Fibroblast of pulmonary artery (primary cell): ENCODE measurements at regions not wholly inside any gene's neighbourhood (a gene's known extent, or its start where the extent isn't known, plus 50 kb on each side); places are given as distances from the start of the nearest gene placed in this dataset.

Experiments
- DNase-seq: peaks from one replicate; pipeline ENCODE4 v3.0.0-alpha.2; 2010; ENCODE audit warnings: low read depth
- H3K4me3 ChIP-seq: replicated peaks from 2 replicates; pipeline ENCODE4 v1.5.1; 2011; ENCODE audit warnings: low read depth, mild to moderate bottlenecking, control low read depth, low read length, moderate library complexity
- TF ChIP-seq, protein P1 (sequence below): IDR thresholded peaks from 2 replicates; pipeline ENCODE4 v1.5.1; 2011; ENCODE audit warnings: mild to moderate bottlenecking, control low read depth, low read length, inconsistent platforms; ENCODE audit errors: missing control alignments

DNA sequence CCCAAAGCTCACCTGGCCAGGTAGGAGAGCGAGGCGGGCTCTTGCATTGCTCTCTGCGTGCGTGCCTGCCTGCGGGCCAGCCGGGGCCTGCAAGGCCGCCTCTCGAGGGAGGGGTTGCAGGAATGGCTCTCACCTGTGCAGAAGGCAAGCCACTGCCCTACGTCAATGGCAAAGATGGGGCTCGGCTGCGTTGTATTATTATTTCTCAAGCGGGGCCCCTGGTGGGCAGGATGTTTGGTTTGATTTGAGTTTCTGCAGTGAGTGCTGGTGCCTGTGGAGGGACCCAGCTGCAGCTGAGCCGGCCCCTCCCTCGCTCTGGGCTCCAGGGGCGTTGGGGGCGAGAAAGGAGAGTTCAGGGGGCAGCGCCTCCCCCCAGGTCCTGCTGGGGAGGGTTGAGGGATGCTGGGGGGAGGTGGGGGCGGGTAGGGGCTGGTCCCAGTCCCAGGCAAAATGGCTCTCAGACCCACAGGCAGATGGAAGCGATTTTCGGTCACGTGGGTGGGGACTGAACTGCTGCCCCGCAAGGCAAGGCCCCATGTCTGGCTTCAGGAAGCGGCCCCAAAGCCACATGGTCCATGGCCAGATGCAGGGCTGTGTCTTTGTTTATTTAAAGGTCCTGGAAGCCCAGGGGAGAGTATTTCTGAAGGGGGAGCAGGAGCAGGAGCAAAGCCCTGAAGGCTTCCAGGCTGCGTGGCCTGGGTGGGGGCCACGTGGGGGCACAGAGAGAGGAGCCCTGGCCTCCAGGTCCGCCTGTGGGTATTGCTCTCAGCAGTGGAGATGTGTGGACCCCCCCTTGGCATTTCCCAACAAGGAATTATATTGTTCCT, 338.8 kb downstream of the SEC14L1 start:
- no peak for DNase-seq
- TF ChIP-seq, protein P1, sequence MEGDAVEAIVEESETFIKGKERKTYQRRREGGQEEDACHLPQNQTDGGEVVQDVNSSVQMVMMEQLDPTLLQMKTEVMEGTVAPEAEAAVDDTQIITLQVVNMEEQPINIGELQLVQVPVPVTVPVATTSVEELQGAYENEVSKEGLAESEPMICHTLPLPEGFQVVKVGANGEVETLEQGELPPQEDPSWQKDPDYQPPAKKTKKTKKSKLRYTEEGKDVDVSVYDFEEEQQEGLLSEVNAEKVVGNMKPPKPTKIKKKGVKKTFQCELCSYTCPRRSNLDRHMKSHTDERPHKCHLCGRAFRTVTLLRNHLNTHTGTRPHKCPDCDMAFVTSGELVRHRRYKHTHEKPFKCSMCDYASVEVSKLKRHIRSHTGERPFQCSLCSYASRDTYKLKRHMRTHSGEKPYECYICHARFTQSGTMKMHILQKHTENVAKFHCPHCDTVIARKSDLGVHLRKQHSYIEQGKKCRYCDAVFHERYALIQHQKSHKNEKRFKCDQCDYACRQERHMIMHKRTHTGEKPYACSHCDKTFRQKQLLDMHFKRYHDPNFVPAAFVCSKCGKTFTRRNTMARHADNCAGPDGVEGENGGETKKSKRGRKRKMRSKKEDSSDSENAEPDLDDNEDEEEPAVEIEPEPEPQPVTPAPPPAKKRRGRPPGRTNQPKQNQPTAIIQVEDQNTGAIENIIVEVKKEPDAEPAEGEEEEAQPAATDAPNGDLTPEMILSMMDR, result no peak
- H3K4me3 ChIP-seq, result no peak overlapping the region

DNA sequence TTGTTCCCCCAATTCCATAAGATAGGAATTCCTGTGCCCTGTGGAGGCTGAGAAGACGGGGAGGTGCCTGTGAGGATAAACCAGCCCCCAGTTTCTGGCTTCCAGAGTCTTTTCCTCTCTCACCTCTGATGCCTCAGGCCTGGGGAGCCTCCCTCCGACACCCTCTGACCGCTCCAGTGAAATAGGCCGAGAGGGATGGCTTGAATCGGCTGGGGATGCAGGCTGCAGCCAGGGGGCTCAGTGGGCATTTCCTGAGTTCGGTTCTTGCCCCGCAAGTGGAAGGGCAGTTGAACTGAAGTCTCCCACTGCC, 339.4 kb downstream of the SEC14L1 start:
- no peak for DNase-seq
- no peak overlapping the region for H3K4me3 ChIP-seq
- TF ChIP-seq, protein P1, result no peak

DNA sequence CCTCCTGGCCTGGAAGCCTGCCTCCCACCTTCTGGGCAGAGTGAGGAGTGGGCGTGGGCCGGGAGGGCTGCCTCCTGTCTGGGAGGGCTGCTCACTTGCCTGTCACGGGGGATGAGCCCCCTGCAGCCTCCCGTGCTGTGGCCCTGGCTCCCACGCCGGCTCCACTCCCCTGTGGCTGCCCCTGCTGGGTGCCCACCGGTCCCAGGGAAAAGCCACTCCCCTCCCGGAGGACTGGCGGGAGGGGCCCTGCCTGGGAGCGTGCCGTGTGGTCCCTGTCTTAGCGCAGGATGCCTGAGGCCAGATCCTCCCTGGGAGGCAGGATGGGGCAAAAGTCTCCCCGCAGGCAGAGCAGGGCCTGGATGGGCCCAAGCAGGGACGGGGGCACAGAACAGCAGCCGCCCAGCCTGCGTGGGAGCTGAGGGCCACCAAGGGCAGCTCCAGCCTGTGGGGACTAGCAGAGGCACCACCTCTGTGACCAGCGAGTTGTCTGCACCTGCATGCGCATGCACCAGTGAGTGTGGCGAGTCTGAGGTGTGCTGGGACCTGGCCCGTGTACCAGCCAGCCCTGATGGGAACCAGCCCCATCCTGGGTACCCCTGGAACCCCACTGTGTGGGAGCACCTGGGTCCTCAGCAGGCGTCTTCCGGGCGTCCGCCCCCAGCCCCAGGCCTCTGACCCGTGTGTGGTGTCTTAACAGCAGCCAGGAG, 339.9 kb downstream of the SEC14L1 start:
- H3K4me3 ChIP-seq, result no peak overlapping the region

DNA sequence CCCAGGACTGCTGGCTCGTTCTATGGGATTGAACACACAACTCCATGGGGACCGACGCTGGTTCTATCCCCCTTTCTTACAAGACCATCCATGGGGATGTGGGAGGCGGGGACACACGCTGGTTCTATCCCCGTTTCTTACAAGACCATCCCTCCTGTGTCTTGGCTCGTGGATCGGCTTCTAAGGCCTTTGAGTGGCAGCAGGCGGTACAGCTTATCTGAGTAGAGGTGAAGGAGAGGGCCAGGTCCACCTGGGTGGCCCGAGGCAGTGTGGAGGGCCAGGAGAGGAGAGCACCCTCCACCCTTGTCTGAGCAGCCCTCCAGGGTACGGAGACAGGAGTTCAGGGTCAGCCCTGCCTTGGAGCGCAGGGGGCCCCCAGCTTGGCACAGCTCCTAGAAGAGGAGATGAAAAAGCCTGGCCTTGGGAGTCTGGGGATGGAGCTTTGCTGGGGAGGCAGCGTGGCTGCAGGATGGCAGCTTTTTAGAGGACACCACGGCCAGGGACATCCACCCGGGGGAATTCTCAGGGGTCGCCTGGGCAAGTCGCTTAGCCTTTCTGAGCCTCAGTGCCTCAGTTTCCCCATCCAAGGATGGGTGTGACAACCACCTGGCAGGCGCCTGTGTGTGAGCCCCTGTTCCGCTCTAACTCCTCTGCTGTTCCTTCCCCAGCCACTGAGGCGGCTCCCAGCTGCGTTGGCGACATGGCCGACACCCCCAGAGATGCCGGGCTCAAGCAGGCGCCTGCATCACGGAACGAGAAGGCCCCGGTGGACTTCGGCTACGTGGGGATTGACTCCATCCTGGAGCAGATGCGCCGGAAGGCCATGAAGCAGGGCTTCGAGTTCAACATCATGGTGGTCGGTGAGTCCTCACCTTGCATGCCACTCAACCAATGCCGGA, 341.0 kb downstream of the SEC14L1 start:
- TF ChIP-seq, protein P1, result no peak
- no peak overlapping the region for H3K4me3 ChIP-seq
- DNase-seq, result no peak

More for the DNA sequence above, 339.9 kb downstream of the SEC14L1 start:
- DNase-seq, result no peak
- TF ChIP-seq, protein P1, result no peak

DNA sequence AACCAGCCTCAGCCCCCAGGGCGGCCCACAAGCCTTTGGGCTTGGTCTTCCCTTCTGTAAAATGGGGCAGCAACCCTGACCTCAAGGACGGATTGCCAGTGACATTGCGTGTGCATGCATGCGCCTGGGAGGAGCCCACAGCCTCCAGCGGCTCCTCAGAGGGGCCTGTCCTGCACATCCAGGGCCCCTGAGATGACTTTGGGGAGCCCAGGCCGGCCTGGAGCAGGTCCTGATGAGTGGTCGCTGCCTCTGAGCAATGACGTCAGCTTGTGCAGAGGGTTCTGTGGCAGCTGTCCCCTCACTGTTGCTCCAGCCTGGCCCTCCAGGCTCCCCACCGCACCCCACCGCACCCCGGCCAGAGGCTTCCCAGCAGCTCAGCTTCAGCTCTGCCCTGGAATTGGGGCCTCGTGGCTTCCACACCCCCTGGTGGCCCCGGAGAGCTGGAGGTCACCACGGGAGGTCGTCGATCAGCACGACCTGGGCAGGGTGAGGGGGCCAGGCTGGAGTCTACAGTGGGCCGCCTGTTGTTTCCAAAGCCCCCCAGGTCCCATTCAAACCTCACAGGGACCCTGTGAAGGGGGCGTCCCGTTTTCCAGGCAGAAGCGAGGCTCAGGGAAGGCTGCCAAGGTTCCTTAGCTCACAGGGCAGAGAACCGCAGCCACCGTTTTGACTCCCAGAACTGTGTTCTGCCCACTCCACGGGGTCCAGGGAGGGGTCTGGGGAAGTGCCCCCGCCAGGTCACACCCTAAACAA, 341.8 kb downstream of the SEC14L1 start:
- no peak for DNase-seq
- TF ChIP-seq, protein P1, result no peak
- no peak overlapping the region for H3K4me3 ChIP-seq

DNA sequence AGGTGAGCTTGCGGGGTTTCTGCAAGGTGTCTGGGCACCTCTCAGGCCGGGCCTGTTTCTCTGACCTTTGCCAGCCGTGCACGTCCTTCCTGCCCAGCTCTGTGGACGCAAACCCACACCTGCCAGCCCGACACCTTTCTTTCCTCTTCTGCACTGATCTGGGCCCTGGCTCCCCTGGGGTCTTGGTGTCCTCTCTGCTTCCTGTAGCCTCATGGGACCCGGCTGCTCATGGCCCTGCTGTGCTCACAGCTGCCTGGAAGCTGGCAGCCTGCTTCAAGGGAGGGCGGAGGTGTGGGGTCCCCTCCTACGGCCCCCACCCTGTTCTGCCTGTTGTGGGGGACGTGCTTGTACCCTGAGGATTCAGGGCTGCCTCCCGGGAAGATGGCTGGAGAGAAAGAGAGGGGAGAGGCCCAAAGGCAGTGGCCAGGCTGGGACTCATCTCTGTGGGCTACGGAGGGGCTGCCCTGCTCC, 342.4 kb downstream of the SEC14L1 start:
- TF ChIP-seq, protein P1, result no peak
- no peak for DNase-seq
- no peak overlapping the region for H3K4me3 ChIP-seq
